Panc1 (cell line): ENCODE measurements at regions not wholly inside any gene's neighbourhood (a gene's known extent, or its start where the extent isn't known, plus 50 kb on each side); places are given as distances from the start of the nearest gene placed in this dataset.

ENCODE experiments used
- CTCF ChIP-seq: fragments of 450-650 bp; IDR thresholded peaks from 2 replicates; pipeline ENCODE4 v1.5.1; 2017; ENCODE audit warnings: mild to moderate bottlenecking
- POLR2AphosphoS5 ChIP-seq: IDR thresholded peaks from 2 replicates; pipeline ENCODE4 v1.6.1; 2012; ENCODE audit warnings: mild to moderate bottlenecking, low read depth, low read length, moderate library complexity
- REST ChIP-seq, 2 experiments: IDR thresholded peaks; 2 replicates each; pipeline ENCODE4 v1.6.1; 2011 to 2012; ENCODE audit warnings: low read depth in 2 of 2, control low read depth in 1 of 2, low read length in 1 of 2, mild to moderate bottlenecking in 1 of 2, moderate library complexity in 1 of 2; ENCODE audit not compliant: insufficient read depth in 1 of 2

- TF ChIP-seq CTCF (no peak), POLR2AphosphoS5 (no peak), REST (IDR thresholded peaks at IDR 0.05; ENCODE audit: insufficient read depth in 1 of 2, low read depth in 2 of 2, low read length in 1 of 2) (no peak)
Observed at GRCh38 chr1:83760226-83761021, 238.5 kb downstream of the TTLL7 start.
